ENCODE measurements at regions not wholly inside any gene's neighbourhood (a gene's known extent, or its start where the extent isn't known, plus 50 kb on each side); places are given as distances from the start of the nearest gene placed in this dataset.

DNA sequence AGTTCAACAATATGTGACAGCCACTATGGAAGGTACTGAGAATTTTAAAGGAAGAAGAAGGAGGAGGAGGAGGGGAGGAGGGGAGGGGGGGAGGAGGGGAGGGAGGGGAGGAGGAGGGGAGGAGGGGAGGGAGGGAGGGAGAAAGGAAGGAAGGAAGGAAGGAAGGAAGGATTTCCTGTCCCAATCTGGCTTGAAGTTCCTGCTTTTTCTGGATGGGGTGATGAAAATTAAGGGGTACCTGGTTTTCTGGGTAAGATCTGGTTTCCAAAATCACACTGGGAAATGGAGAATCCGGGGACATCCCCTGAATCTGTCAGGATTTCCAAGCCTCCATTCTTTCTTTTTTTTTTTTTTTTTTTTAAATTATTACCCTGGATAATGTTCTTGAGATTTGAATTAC lies 271.8 kb downstream of the MTX2 start:
- DNase-seq (ENCODE audit: low read depth) = no peak

- DNase-seq (ENCODE audit: low read depth) = no peak
These were observed 273.2 kb downstream of the MTX2 start for GRCh38 chr2:176542476-176542875.

GRCh38 chr2:176544557-176544956 lies 275.3 kb downstream of the MTX2 start:
- DNase-seq (ENCODE audit: low read depth) = no peak

GRCh38 chr2:176544991-176545956 lies 276.0 kb downstream of the MTX2 start:
- no peak for DNase-seq (ENCODE audit: low read depth)

DNA sequence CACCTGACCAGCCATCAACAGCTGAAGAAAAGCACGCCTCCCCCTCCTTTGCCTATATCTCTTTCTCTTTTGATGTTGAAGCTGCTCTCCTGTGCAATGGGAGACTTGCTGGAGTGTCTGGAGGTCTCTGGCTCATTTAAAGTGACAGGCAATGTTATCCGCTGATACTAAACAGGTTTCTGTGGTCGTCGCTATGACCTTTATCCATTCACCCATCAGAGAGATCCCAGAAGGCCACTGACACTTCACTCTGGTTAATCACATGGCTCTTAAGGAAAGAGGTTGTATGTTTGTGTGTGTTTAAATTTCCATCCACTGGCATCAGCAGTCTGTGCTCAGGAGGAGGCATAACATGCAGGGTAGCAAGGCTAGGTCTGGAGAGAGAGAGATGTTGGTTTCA lies 277.3 kb downstream of the MTX2 start:
- no peak for DNase-seq (ENCODE audit: low read depth)

DNA sequence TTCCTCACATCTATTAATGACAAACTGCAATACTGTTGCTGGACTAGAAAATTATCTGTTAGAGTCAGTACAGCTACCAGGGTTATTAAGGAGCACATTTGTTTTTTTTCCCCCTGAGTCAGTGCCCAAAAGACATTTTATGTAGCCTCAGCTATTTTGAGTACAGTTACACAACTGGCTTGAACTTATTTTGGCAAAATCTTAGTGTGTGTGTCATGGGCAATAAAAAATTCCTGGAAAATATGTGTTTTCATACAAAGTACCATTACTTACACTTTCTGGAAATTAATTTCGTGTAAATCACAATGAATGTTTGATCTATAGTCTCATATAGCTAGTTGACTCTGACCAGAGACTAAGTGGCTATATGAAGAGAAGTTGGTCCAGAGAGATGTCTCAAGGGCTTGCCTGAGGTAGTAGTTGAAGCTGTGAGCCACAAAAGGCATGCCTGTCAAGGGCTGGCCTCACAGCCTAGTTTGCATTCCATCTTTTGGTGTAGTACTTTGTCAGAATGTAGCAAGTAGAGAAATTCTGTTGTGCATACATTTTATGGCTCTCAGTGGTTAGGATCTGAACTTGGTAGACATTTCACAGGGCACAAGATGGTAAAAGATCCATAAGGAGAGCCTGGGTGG lies 283.4 kb downstream of the MTX2 start:
- DNase-seq (ENCODE audit: low read depth) = peak; percentile 92

GRCh38 chr2:176553685-176554100 lies 284.5 kb downstream of the MTX2 start:
- peak; percentile 59 for DNase-seq (ENCODE audit: low read depth)

GRCh38 chr2:176554101-176555048 lies 285.1 kb downstream of the MTX2 start:
- DNase-seq (ENCODE audit: low read depth) = no peak

DNA sequence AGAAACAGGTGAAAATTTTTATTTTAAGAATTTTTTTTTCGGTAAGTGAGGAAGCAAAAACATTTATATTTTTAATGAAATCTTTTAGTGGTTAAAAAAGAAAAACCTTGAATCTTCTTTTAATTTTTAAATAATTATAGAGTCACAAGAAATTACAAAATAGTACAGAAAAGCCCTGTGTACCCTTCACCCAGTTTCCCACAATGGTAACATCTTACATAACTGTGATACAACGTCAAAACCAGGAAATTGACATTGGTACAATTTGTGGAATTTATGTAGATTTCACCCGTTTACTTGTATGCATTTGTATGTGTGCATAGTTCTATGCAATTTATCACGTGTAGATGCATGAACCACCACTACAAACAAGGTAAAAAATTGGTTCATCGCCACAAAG lies 285.9 kb downstream of the MTX2 start:
- DNase-seq (ENCODE audit: low read depth) = no peak

DNA sequence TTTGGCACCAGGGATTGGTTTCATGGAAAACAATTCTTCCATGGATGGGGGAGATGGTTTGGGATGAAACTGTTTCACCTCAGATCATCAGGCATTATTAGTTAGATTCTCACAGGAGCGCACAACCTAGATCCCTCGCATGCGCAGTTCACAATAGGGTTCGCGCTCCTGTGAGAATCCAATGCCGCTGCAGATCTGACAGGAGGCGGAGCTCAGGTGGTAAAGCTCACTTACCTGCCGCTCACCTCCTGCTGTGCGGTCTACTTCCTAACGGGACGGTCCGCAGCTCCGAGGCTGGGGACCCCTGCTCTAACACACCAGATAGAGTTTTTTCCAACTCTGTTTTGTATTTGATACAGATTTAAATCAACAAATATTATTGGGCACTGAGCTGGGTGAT lies 286.5 kb downstream of the MTX2 start:
- no peak for DNase-seq (ENCODE audit: low read depth)

DNA sequence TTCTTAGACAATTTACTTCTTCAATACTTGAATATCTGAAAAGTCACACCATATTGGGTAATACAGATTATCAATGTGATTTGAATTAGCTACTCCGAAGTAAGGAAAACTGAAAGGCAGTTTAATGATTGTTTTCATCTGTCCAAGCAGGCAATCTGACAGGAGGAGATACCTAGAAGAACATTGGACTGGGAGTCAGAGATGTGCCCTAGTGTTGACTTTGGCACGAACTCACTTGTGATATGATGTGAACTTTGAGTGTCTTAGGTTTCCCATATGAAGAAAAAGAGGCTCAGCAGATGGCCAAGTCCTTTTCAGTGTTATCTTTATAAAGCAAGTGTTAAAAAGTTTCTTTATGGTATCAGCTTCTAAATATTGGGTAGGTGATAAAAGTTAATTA lies 287.1 kb downstream of the MTX2 start:
- DNase-seq (ENCODE audit: low read depth) = no peak

- no peak for DNase-seq (ENCODE audit: low read depth)
These were observed 288.6 kb downstream of the MTX2 start for GRCh38 chr2:176557821-176558220.

GRCh38 chr2:176558574-176559140 lies 289.4 kb downstream of the MTX2 start:
- peak; percentile 49 for DNase-seq (ENCODE audit: low read depth)

GRCh38 chr2:176560296-176560695 lies 291.1 kb downstream of the MTX2 start:
- DNase-seq (ENCODE audit: low read depth) = no peak

DNA sequence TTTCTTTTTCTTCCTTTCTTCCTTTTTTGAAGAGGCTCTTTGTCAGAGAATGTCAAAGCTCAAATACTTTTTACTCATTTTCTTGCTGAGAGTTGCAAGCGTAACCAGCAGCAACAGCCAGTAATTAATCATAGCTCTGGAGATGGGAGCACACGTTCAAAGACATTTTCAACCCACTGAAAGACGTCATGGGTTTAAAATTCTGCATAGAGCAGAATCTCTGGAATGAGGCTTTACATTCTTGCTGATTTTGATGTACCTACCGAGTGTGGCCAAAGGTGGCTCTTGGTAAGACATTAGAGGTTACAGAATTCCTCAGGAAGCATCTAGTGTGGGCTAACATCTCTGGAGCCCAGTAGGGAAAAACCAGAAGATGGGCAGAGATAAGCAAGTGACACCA lies 292.5 kb downstream of the MTX2 start:
- no peak for DNase-seq (ENCODE audit: low read depth)

- DNase-seq (ENCODE audit: low read depth) = peak; percentile 32
These were observed 293.3 kb downstream of the MTX2 start for GRCh38 chr2:176562359-176563078.

- DNase-seq (ENCODE audit: low read depth) = no peak
These were observed 296.5 kb downstream of the MTX2 start for GRCh38 chr2:176565641-176566323.

- no peak for DNase-seq (ENCODE audit: low read depth)
These were observed 297.3 kb downstream of the MTX2 start for GRCh38 chr2:176566496-176566895.

- DNase-seq (ENCODE audit: low read depth) = no peak
These were observed 297.7 kb downstream of the MTX2 start for GRCh38 chr2:176566961-176567360.

- DNase-seq (ENCODE audit: low read depth) = no peak
These were observed 298.1 kb downstream of the MTX2 start for GRCh38 chr2:176567361-176567760.

DNA sequence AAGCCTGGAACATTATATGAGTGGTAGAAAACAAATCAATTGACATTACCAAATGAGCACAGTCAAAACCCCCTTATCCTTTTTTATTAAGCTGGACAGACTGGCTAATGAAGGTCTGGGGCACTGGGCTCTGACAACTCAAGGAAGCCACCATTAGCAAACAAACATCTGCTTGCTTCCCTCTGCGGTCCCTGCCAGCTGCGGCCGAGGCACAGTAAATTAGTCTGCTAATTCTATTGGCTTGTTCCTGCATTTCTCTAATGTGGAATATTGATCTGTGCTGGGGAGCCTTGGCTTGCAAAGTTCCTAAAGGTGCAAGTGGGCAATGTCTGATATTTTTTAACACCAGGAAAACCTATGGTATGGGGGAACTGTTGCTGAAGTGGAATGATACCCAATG lies 300.3 kb downstream of the MTX2 start:
- DNase-seq (ENCODE audit: low read depth) = no peak

Data from stromal cell of bone marrow (primary cell).